Osteocyte (in vitro differentiated cells): ENCODE measurements at regions not wholly inside any gene's neighbourhood (a gene's known extent, or its start where the extent isn't known, plus 50 kb on each side); places are given as distances from the start of the nearest gene placed in this dataset.

Experiments used
- DNase-seq: peaks from one replicate; pipeline ENCODE4 v3.0.0; 2021; ENCODE audit warnings: mixed read lengths; ENCODE audit not compliant: unreplicated experiment; ENCODE audit errors: extremely low spot score
- H3K27ac Mint-ChIP-seq: one replicate; pipeline ENCODE4 v1.8.0; 2021; ENCODE audit warnings: mild to moderate bottlenecking, mixed read lengths; ENCODE audit not compliant: unreplicated experiment
- H3K27me3 Mint-ChIP-seq: one replicate; pipeline ENCODE4 v1.8.0; 2021; ENCODE audit warnings: mixed read lengths; ENCODE audit not compliant: unreplicated experiment
- H3K36me3 Mint-ChIP-seq: one replicate; pipeline ENCODE4 v1.8.0; 2021; ENCODE audit warnings: mixed read lengths; ENCODE audit not compliant: unreplicated experiment
- H3K4me1 Mint-ChIP-seq: one replicate; pipeline ENCODE4 v1.8.0; 2021; ENCODE audit warnings: mixed read lengths; ENCODE audit not compliant: unreplicated experiment
- H3K4me3 Mint-ChIP-seq: one replicate; pipeline ENCODE4 v1.8.0; 2021; ENCODE audit warnings: mild to moderate bottlenecking, moderate library complexity, mixed read lengths; ENCODE audit not compliant: unreplicated experiment
- H3K9me3 Mint-ChIP-seq: one replicate; pipeline ENCODE4 v1.8.0; 2021; ENCODE audit warnings: mixed read lengths; ENCODE audit not compliant: unreplicated experiment
- CTCF ChIP-seq: fragments of 200-600 bp; sonication (generic); IDR thresholded peaks from 2 replicates; pipeline ENCODE4 v1.5.0; 2021; ENCODE audit warnings: antibody characterized with exemption, mild to moderate bottlenecking, moderate library complexity

- Mint-ChIP-seq H3K27me3 (peaks cover 12% of the 10 kb centered on the region), H3K4me3 (no peak overlapping the region), H3K36me3 (no peaks in the 10 kb centered on the region), H3K4me1 (peaks cover 12% of the 10 kb centered on the region), H3K27ac (no peak overlapping the region), H3K9me3 (no peaks in the 10 kb centered on the region)
- no peak for DNase-seq
- TF ChIP-seq CTCF = no peak
Observed at GRCh38 chr7:142608630-142609428, 140.4 kb upstream of the PRSS1 start.

GRCh38 chr7:142607351-142607750, 141.9 kb upstream of the PRSS1 start:
- H3K4me1 Mint-ChIP-seq = peaks cover 11% of the 10 kb centered on the region
- H3K27me3 Mint-ChIP-seq = peaks cover 12% of the 10 kb centered on the region
- H3K36me3 Mint-ChIP-seq = no peaks in the 10 kb centered on the region
- H3K27ac Mint-ChIP-seq = no peak overlapping the region
- TF ChIP-seq CTCF = no peak
- H3K4me3 Mint-ChIP-seq = no peak overlapping the region
- no peaks in the 10 kb centered on the region for H3K9me3 Mint-ChIP-seq
- no peak for DNase-seq

GRCh38 chr7:142606081-142606480, 143.2 kb upstream of the PRSS1 start:
- TF ChIP-seq CTCF = no peak
- no peak overlapping the region for H3K4me3 Mint-ChIP-seq
- H3K27me3 Mint-ChIP-seq = peaks cover 12% of the 10 kb centered on the region
- peaks cover 7% of the 10 kb centered on the region for H3K4me1 Mint-ChIP-seq
- no peaks in the 10 kb centered on the region for H3K9me3 Mint-ChIP-seq
- no peak for DNase-seq
- H3K27ac Mint-ChIP-seq = no peak overlapping the region
- no peaks in the 10 kb centered on the region for H3K36me3 Mint-ChIP-seq

- H3K4me1 Mint-ChIP-seq = peaks cover 7% of the 10 kb centered on the region
- no peaks in the 10 kb centered on the region for H3K9me3 Mint-ChIP-seq
- TF ChIP-seq CTCF = no peak
- H3K27ac Mint-ChIP-seq = no peak overlapping the region
- H3K27me3 Mint-ChIP-seq = peaks cover 16% of the 10 kb centered on the region
- DNase-seq = no peak
- no peaks in the 10 kb centered on the region for H3K36me3 Mint-ChIP-seq
- H3K4me3 Mint-ChIP-seq = no peak overlapping the region
Observed at GRCh38 chr7:142604671-142605070, 144.6 kb upstream of the PRSS1 start.

GRCh38 chr7:142603870-142604448, 145.3 kb upstream of the PRSS1 start:
- peak; percentile 88 for TF ChIP-seq CTCF
- Mint-ChIP-seq H3K4me3 (no peak overlapping the region), H3K27me3 (peaks cover 19% of the 10 kb centered on the region), H3K9me3 (no peaks in the 10 kb centered on the region), H3K36me3 (no peaks in the 10 kb centered on the region), H3K4me1 (peaks cover 7% of the 10 kb centered on the region), H3K27ac (no peak overlapping the region)
- no peak for DNase-seq
